ENCODE measurements at regions not wholly inside any gene's neighbourhood (a gene's known extent, or its start where the extent isn't known, plus 50 kb on each side); places are given as distances from the start of the nearest gene placed in this dataset.

DNA sequence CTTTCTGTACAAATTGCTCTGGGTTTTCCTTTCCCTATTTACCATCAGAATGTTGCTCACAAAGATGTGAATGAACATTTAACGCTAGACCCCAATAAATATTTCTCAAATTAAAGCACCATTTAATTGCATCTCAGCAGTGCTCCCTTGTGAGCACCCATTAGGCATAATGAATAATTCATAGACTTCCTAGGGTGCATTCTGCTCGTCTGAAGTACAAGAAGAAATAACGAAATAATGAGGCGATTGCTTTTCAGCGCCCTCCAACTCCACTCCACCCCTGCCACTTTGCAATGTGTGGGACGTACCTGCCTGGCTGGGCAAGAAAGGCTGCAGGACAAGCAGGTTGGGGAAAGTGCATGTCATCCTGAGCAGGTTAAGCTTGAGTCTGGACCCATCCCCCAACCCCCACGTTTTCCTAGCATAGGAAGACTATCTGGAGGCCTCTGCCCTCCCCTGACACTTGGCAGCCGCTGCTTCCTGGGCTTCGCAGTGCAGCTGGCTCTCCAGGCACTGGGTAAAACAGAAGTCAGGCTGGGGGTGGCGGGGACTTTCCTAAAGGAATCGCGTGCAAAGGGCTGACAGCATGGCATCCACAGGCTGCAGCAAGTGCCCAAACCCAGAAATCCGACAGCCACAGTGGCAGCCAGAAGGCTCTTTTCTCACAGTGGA, 253.7 kb downstream of the DUSP6 start:
- intact Hi-C loops (cut with DNase I) = no loop called here
- WGBS, 4 donors = 53 to 61% (median 58%) methylated on average over 13 of the region's 13 CpGs
- ATAC-seq (peak in 3 of 4 donors; percentile 57 to 72 (median 69)), DNase-seq (peak in 3 of 5 donors; percentile 26 to 45 (median 38))
- no peaks in the 10 kb centered on the region for H3K36me3 ChIP-seq
- peaks cover 0 to 5% (median 0%) of the 10 kb centered on the region in 12 donors for H3K4me1 ChIP-seq
- H3K27me3 ChIP-seq = no peaks in the 10 kb centered on the region
- H3K27ac ChIP-seq = no peak overlapping the region
- H3K9me3 ChIP-seq = no peaks in the 10 kb centered on the region
- TF ChIP-seq POLR2A (IDR thresholded peaks at IDR 0.05) = no peak
- TF ChIP-seq, protein P1, sequence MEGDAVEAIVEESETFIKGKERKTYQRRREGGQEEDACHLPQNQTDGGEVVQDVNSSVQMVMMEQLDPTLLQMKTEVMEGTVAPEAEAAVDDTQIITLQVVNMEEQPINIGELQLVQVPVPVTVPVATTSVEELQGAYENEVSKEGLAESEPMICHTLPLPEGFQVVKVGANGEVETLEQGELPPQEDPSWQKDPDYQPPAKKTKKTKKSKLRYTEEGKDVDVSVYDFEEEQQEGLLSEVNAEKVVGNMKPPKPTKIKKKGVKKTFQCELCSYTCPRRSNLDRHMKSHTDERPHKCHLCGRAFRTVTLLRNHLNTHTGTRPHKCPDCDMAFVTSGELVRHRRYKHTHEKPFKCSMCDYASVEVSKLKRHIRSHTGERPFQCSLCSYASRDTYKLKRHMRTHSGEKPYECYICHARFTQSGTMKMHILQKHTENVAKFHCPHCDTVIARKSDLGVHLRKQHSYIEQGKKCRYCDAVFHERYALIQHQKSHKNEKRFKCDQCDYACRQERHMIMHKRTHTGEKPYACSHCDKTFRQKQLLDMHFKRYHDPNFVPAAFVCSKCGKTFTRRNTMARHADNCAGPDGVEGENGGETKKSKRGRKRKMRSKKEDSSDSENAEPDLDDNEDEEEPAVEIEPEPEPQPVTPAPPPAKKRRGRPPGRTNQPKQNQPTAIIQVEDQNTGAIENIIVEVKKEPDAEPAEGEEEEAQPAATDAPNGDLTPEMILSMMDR (IDR thresholded peaks at IDR 0.05) = no peak
- no peak overlapping the region for H3K4me3 ChIP-seq

DNA sequence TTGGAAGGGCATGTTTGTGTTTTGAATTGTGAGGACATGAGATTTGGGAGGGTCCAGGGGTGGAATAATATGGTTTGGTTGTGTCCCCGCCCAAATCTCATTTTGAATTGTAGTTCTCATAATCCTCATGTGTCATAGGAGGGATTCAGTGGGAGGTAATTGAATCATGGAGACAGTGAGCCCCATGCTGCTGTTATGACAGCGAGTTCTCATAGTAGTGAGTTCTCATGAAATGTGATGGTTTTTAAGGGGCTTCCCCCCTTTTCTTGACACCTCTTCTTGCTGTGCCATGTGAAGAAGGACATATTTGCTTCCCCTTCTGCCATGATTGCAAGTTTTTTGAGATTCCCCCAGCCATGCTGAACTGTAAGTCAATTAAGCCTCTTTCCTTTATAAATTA, 260.0 kb downstream of the DUSP6 start:
- H3K4me1 ChIP-seq = no peaks in the 10 kb centered on the region
- H3K27me3 ChIP-seq = no peaks in the 10 kb centered on the region
- no peak for TF ChIP-seq POLR2A (IDR thresholded peaks at IDR 0.05)
- TF ChIP-seq, protein P1 (IDR thresholded peaks at IDR 0.05) = no peak
- ATAC-seq (no peak), DNase-seq (no peak)
- intact Hi-C loops (cut with DNase I) = no loop called here
- no peaks in the 10 kb centered on the region for H3K36me3 ChIP-seq
- 95 to 97% (median 97%) methylated on average over 2 of the region's 2 CpGs for WGBS, 4 donors
- H3K9me3 ChIP-seq = peaks cover 0 to 21% (median 6%) of the 10 kb centered on the region in 12 donors
- no peak overlapping the region for H3K4me3 ChIP-seq
- H3K27ac ChIP-seq = no peak overlapping the region

DNA sequence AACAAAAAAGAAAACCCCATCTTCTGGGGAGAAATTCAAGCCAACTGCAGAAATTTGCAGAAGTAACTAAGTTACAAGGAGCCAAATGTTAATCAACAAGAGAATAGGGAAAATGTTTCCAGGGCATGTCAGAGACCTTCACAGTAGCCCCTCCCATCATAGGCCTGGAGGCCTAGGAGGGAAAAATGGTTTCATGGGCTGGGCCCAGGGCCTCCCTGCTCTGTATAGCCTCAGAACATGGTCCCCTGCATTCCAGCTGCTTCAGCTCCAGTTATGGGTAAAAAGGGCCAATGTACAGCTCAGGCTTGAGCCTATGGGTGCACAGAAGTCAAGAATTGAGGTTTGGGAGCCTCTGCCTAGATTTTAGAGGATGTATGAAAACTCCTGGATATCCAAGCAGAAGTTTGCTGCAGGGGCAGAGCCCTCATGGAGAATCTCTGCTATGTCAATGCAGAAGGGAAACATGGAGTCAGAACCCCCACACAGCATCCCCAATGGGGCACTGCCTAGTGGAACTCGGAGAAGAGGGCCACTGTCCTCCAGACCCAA, 260.9 kb downstream of the DUSP6 start:
- Histone ChIP-seq H3K9me3 (peaks cover 0 to 21% (median 6%) of the 10 kb centered on the region in 12 donors), H3K27ac (no peak overlapping the region), H3K27me3 (no peaks in the 10 kb centered on the region), H3K36me3 (no peaks in the 10 kb centered on the region), H3K4me1 (peaks cover 0 to 1% (median 0%) of the 10 kb centered on the region in 12 donors), H3K4me3 (no peak overlapping the region)
- ATAC-seq = no peak
- DNase-seq = no peak
- 88 to 100% (median 98%) methylated on average over 1 of the region's 1 CpG for WGBS, 4 donors
- TF ChIP-seq, protein P1 (IDR thresholded peaks at IDR 0.05) = no peak
- no peak for TF ChIP-seq POLR2A (IDR thresholded peaks at IDR 0.05)
- intact Hi-C loops (cut with DNase I) = no loop called here

DNA sequence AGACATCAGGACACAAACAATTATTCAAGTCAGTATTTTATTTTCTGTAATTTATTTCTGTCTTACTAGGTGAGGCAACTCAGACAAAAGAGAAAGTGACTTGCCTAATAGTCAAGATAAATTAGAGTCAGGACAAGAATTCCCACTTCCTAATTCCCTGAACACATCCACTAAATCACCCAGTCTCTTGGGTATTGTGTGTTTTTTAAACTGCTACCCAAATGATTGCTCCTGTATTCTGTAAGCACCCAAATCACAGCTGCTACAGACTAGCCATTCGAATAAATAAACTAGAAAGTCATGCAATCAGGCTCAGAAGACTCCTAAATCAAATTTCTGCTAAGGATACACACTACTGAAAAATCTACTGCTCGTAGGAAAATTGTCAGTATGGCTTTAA, 263.0 kb downstream of the DUSP6 start:
- no peak for ATAC-seq
- peaks cover 0 to 21% (median 6%) of the 10 kb centered on the region in 12 donors for H3K4me1 ChIP-seq
- no peak for DNase-seq
- intact Hi-C loops (cut with DNase I) = loop anchor here in 2 of 10 donors (5.0 to 10.0 kb wide), 2 partner anchors 73 to 256 kb away; no protein-coding TSS in a partner anchor
- H3K36me3 ChIP-seq = no peaks in the 10 kb centered on the region
- H3K27me3 ChIP-seq = no peaks in the 10 kb centered on the region
- H3K9me3 ChIP-seq = peaks cover 0 to 21% (median 6%) of the 10 kb centered on the region in 12 donors
- WGBS, 4 donors = 86 to 98% (median 93%) methylated on average over 2 of the region's 2 CpGs
- no peak overlapping the region for H3K4me3 ChIP-seq
- no peak overlapping the region for H3K27ac ChIP-seq
- no peak for TF ChIP-seq POLR2A (IDR thresholded peaks at IDR 0.05)
- TF ChIP-seq, protein P1 (IDR thresholded peaks at IDR 0.05) = no peak

Measured in heart left ventricle (tissue), 16 donors.